Activated T-cell treated with anti-CD3 and anti-CD28 coated beads for 4 hours (primary cell): ENCODE measurements at regions not wholly inside any gene's neighbourhood (a gene's known extent, or its start where the extent isn't known, plus 50 kb on each side); places are given as distances from the start of the nearest gene placed in this dataset.

Source experiments
- DNase-seq: peaks from one replicate; pipeline ENCODE4 v3.0.0-alpha.2; 2020

DNA sequence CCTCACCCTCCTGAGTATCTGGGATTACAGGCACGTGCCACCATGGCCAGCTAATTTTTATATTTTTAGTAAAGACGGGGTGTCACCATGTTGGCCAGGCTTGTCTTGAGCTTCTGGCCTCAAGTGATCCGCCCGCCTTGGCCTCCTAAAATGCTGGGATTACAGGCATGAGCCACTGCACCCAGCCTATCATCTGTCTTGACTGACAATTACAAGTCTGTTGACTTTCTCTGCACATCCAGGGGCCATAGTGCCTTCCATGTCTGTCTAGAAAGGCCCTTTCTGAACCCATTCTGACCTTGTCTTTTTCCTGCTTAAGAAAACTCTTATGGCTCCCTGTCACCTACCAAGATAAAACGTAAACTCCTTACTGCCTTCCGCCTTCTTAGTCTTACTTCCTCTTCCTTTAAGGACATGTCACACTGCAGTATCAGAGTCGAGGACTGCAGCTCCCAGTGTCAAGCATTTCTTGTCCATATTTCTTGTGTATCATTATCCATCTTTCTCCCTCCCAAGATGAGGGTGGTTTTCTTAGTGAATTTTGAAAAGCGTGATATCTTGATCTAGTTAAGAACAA lies 49.9 kb upstream of the SHB start:
- DNase-seq = no peak
